HG03460 (cell line): ENCODE measurements at regions not wholly inside any gene's neighbourhood (a gene's known extent, or its start where the extent isn't known, plus 50 kb on each side); places are given as distances from the start of the nearest gene placed in this dataset.

Source experiments
- ATAC-seq: cut with Tn5 transposase; IDR thresholded peaks from one replicate; pipeline ENCODE4 v1.9.1; 2021; ENCODE audit not compliant: unreplicated experiment

DNA sequence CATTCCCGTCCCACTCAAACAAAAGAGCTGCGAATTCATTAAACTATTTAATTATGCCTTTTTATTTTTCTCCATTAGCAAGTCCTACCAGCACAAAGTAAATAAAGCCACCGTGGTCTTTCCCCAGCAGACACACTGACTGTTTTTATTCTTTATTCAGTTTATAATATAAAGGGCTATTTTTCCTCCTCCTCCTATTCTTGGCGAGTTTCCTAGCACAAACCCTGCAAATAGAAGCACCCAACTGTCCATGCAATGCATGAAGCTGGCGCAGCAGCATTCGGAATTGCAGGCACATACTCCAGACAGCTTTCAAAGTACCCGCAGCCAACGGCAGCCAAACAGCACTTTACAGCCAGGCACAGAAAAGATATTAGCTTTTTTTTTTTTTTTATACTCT lies 583.4 kb upstream of the PSMD7 start:
- no peak for ATAC-seq

DNA sequence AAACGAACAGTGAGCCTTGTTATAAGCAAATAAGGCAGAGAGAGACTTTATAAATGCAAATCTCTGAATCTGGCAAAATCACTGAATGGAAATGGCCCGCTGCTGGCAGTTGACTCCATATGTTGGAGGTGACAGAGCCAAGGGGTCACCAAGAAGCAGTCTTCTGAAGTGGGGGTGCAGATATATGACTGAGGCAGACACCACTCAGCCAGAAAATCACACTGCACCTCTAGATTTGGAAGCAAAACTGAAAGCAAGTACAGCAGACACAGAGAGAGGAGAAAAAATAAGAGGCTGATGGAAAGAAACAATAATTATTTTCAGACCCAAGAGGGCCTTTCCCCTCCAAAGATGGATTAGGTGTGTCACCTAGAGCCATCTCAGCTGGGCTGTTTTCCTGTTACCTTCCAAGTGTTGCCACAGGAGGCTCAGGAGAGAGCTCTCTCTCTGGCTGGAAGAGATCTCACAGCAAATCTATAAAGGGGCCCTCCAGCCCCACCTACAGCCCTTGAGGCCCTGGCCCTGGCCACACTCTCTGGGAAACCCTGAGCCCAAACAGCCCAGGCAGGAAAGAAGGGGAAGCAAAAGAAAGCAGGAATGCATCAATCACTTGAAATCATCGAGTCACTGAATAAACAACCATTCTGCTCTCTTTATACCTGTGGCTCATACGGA lies 585.1 kb upstream of the PSMD7 start:
- ATAC-seq: no peak

DNA sequence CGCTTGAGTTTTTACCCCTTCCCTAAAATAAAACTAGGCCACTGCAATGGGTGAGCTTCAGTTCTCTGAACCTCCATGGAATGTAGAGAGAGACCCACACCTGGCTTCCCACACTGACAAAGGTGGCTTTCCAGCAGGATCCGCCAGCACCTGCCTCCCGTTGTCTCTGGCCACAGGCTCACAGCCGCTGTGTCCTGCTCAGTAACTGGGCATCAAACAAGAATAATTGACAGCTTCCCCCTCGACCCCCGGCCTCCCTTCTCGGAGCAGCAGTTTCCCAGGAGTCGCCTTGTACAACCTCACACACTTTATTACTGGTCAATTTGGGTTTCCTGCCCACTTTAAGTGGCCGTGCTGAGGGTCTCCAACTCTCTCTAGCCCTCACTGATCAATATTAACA lies 586.1 kb upstream of the PSMD7 start:
- ATAC-seq: no peak

DNA sequence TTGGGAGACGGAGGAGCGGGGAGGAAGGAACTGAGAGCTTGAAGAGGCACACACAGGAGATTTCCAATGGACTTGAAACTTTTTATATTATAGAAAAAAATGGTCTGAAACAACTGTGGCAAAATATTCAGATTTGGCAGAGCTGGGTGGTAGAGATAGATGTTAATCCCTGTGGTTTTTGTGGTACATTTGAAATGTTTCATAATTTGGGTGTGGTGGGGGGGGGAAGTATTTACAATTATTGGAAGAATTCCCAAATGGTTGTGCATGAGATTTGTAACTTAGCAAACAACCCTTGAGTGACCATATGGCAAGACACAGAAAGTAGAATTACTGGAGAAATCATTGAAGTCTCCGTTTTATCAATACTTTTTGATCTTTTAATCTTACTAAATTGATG lies 588.8 kb upstream of the PSMD7 start:
- no peak for ATAC-seq

DNA sequence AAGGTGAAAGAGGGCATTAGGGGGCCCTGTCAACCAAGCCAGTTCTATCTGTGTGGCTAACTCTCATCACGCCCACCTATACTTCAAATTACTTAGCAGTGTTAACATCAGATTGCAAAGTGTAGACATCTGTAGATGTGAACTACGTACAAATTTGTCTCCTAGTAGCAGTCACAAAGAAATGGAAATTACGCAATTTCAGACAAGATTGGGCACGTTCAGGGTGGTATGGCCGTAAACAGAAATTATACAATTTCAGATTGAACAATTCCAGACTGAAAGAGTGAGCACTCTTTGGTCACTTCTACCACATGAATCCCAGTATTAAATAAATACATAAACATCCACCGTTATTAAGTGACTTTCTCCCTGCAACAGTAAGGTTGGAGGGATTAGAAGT lies 592.7 kb upstream of the PSMD7 start:
- ATAC-seq: no peak

DNA sequence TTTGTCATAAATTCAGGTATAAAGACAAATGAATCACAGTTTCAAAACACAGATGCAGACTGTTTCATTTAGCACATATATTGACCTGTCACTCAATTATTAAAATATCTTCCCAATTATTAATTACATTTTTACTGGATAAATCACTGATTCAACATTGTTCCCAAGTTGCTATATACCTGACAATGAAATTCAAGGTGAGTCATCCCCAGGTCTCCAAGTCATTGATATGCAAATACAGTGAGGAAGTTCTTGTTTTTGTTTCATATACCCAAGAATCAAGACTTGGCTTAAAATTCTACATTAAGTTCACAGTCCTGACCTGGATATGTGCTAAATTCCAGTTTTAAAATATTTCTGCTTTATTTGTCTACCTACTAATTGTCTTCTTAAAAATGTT lies 599.3 kb upstream of the PSMD7 start:
- ATAC-seq: no peak

DNA sequence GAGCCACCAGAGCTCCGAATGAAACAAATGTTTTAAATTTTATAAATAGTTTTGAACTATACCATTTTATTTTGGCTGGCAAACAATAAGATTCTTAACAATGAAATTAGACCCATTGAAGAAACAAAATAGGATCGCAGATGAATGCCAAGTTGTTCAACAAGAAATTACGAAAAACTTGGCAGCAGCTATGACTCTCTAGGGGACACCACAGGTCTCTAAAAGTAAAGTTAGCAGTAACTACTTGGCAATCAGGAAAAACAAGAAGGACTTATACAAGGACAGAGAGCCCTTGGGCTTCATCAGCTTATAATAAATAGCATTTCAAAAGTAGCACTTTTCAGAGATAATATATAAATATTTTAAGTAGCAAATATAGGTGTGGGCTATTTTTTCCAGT lies 603.8 kb upstream of the PSMD7 start:
- no peak for ATAC-seq

DNA sequence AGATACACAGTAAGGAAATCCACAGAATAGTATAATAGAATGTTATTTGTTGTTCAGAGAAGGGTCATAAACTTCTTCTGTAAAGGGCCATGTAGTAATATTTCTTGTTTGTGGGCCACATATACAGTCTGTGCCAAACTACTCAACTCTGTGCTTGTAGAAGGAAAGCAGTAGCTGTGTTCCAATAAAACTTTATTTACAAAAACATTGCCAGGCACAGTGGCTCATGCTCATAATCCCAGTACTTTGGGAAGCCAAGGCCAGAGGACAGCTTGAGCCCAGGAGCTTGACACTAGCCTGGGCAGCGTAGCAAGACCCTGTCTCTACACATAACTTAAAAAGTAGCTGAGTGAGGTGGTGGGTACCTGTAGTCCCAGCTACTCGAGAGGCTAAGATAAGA lies 612.8 kb upstream of the PSMD7 start:
- ATAC-seq: no peak

DNA sequence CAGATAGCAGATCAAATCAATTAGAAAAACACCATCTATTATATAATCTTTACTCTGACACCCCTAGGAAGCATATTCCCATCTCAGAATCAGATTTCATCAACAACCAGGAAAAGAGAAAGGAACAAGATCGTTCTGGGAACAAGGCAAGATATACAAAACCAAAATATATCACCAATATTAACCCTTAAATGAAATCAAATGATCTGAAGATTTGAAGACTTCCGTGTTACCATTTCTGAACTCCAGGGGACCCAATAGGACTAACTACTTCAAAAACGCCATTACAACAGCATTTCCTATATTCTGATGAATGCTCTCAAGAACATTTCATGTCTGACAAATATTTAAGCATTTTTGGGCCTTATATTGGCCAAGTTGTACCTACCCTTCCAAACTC lies 624.2 kb upstream of the ZFHX3 start:
- ATAC-seq: no peak

DNA sequence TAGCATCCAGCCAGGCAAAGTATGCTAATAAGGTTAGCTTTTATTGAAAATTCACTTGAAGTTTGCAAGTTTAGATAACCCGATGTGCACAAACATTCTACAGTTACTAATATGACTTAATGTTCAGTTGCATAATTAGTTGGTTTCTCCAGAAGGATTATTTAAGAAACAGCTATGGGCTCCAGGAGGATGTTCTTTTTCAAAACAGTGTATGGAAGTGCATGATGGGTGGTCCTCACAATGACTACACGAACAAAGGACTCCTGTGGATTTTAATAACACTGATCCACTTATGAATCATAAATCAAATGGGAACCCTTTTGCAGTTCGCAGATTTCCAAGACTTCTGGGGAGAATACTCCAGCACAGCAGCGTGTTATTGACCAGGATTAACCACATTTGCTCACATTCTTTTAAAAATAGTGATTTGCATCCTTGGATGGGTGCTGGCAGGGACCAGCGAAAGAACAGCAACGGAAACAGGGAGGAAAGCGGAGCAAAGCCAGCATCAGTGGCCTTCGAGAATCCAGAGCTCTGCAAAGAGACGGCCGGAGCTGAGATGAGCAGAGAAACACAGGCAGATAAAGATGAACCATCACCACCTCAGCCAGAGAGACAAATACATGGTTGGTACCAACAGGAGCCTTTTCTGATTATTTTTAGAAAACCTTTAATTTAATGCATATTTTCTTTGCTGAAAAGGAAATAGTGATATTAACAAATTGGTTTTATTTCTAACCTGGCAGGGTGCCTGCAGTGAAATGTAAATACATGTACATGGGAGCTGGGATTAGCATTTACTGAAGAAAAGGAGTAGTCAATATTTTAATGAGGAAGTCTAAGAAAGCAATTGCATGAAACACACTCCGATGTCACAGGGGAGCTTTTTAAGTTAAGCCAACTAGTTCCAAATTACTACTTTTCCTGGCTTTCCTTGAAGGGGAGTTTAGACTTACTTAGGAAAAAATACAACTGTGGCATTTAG lies 623.2 kb upstream of the ZFHX3 start:
- ATAC-seq: no peak

DNA sequence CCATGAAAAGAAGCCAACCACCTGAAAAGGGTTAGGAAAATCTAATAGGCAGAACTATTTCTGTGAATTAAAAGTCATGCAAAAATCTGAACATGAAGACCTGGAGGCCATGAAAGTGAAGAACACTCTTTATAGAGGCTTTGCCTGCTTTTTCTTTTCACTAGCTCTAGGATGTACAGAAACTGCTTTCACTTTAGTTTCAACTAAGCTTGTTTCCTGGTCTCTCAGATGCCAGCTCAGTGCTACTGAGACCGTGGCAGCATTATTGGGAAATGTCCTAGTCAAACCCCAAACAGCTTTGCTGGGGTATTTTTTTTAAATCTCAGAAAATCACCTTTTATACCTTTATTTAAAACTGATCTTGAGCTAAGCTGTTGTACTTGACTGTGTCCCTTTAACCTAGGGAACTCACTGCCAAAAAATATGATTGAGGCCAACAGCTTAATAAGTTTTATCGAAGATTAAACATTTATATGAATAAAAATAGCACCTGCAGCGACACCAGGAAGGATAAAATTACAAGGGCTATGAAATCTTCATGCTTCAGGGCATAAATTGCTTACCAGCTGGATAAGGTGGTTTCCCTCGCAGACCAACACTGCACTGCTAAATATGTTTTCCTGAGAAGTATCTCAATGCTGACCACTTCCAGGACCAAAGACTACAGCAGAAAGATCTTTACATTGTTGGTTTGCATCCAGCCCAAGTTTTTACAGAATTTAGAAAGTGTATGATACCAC lies 621.8 kb upstream of the ZFHX3 start:
- ATAC-seq: no peak

DNA sequence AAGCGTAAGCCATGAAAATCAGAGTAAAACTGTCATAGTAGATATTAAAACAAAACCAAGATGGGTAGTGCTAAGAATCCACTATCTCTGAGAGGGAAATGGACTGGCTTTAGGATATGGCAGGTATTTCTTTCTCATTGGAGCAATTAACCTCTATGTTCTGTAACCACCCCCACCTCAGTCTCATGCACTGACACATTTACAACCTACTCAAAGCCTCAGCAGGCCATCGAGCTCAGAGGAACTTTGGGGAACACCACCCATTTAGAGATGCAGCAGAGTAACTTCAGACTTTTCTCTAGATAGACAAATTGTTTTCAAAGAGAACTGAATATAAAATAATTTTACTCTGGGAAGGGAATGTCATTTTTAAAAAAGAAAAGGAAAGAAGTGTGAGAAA lies 615.8 kb upstream of the ZFHX3 start:
- no peak for ATAC-seq

DNA sequence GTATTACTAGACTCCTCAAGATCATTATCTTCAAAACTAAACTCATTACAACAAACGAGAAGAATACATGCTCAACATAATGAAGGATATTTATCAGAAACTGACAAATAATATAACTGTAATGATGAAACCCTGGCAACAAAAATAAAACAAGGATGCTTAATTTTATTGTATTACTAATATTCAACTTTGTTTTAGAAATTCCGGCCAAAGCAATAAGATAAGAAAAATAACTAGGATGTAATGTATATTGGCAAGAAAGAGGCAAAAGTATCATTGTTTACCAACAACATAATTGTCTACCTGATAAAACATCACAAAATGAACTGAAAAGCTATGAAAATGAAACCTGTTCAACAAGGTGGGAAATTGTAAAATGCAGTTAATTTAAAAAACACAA lies 588.3 kb upstream of the ZFHX3 start:
- no peak for ATAC-seq

DNA sequence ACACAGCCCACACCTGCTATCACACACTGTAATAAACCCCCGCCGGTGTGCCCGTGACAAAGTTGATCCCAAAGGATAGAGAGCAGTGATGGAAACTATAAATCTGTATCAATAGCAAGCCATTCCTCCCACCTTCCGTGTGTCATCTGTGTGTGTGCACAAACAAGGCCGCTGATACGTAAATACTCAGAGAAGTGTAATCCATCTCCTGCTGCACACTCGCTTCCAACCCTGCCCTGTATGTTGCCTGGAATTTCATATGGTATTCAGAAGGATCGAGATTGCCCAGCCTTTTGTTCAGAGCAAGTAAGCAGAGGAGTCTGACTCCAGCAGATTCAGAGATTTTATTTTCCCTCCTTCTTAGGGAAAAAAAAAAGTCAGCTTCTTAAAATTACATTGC lies 581.1 kb upstream of the ZFHX3 start:
- ATAC-seq: no peak

DNA sequence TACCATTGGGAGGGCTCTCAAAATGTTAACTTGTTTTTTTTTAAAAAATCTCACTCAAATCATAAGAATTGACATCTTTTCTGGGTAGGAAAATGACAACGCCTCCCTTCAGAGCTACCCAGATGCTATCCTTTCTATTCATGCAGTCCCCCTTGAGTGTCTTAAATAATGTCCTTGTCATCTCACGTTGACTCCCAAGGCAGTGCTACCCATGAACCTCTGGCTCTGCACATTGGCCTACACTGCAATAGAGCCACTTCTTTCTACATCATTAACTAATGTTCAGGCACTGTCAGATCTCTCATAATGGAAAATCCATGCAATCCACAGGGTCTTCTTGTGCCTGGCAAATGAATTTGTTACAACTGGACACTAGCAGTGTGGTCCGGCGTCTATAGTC lies 569.8 kb upstream of the ZFHX3 start:
- ATAC-seq: no peak

DNA sequence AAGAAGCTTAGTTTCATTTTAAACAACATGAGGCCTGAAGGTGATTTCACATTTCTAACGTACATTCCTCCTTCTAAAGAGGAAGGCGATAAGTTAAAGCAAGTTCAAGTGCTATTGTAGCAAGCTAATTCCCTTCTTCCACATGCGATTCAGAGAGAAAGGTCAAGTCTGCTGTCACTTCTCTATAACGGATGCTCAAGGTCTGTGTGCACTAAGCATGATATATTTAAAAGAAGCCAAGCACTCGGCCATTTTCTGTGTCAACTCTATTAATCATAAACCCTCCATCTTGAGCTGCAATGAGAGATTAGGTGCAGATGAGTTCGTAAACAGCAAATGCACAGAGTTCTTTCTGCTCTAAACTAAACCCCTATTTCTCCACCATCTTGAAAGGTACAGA lies 568.8 kb upstream of the ZFHX3 start:
- ATAC-seq: no peak

DNA sequence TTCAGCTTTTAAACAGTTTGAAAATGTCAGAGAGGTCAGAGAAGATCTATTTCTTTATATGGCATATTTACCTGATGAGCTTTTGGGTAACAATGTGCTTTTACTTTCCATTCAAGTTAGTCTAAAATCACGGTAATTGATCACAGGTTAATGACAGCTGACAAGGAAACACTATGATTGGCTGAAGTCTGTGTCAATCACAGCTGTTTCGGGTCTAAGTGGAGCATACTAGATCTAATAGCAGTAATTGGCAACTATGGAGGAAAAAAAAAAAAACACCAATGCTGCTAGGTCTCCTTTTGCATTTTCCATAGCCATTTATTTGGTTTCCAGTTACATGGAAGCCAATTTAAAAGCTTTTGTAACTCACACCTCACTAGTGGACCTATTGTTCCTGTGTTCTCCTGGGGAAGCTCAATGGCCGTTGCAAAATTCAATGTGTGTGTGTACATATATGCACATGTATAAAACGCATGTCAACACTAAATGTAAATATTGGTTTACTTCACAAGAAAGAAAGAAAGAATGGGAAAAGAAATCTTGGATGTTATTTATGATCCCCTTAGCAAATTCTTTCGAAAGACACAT lies 568.3 kb upstream of the ZFHX3 start:
- no peak for ATAC-seq

DNA sequence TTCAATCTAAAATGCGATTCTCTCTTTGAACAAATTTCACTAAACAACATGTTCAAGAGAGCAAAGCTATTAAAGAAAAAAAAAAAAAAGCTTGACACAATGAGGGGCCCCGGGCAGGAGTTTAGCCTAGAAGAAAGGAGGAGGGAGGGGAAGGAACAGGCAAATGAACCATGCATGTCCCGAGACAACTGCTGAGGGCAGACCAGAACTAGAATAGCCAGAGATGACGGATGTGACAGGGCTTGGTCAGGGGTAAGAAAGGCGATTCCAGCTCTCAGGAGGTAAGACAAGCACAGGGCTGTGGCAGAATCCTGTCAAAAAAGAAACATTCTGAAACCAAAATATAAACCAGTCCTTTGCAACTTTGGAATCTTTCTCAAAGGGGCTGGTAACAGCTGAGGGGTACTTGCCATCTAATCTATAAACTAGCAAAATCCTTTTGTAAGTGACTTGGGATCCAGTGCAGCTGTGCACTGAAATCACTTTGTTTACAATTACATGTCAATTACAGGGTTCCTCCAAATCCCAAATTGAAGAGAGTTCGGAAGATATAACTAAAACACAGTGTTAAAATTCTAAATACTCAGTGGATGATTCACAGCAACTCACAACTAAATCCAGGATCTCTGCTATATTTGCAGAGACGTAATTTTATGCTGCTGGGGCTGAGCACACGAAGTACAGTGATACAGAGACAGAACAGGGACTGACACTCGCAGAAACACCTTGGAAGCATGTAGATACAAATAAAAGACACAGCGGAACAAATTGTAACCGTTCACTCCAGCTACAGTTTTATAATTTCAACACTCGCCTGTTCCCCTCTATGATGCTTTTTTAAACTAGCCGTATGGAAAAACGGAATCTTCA lies 567.4 kb upstream of the ZFHX3 start:
- ATAC-seq: no peak

DNA sequence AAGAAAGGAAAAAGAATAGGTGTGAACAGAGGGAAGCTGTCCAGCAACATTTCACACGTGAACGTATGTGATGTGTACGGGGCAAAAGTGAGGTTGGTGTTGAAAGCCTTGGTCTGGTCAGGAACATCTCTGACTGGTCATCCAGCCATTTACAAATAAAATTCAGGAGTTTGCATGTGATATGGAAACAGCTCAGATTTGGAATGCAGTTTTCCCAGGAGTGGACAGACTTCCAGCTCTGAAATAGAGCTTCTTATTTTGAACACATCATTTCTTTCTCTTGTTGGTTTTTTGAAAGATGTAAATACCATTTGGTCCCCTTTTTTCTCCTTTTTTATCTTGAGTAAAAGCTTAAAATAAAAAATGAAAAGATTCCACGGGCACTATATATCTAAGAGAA lies 566.2 kb upstream of the ZFHX3 start:
- no peak for ATAC-seq

DNA sequence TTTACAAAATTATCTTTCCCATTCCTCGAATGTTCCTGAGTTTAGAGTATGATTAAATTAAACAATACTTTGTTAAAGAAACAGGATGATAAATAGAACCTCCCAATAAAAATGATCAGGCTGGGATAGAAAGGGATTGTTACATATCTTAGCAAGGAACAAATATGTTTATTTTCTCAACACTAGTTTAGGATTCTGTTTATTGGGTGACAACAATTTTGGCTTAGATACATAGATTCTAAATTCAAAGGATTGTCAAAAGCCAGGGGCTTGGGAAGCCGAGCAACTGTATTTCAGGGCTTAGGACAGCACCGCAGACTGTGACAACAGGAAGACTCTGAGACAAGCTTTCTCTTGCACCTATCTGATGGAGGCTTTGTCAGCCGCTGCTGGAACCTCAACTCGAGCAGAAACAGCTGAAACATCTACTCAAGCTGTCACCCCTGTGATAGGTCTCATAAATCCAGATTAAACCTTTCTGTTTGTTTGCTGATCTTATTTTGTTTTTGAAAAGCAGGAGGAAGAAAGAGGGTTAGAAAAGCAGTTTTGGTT lies 562.8 kb upstream of the ZFHX3 start:
- no peak for ATAC-seq
